ENCODE measurements at regions not wholly inside any gene's neighbourhood (a gene's known extent, or its start where the extent isn't known, plus 50 kb on each side); places are given as distances from the start of the nearest gene placed in this dataset.

DNA sequence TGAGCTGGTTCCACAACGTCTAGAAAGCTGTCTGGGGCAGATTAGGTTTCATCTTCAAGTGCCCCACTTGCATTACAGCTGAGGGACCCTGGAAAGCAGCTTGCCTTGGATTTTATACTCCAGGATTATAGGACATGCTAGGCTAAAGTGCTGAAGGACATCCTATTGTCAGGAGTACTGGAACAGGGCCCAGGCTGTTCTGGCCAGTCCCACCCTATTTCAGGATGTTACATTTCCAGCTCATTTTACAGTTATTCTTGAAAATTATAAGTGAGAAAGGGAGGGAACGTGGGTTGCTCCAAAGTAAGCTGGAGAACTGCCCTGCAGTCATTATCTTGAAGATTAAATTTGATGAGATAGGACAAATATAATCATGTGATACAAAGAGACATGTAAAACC is 71.0 kb upstream of the UGT8 start:
- DNase-seq (ENCODE audit: low read depth in 2 of 2), result no peak

DNA sequence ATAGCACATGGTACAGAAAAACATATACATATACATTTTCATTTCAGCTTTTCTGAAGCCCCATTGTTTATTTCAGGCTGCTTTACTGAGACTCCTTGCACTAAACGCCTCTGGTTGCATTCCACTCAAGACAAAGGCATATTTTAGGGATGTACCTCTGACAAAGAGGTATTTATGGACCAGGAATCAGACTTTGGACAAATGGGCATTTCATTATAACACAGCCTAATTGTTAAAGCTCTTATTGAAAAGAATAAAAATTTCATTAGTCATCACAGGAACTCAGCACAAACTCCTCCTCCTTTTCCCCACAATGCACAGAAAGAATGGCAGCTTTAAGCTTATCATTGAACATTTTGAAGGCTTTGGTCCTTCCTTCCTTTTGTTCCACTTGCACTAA is 62.9 kb upstream of the UGT8 start:
- DNase-seq (ENCODE audit: low read depth in 2 of 2), result no peak

DNA sequence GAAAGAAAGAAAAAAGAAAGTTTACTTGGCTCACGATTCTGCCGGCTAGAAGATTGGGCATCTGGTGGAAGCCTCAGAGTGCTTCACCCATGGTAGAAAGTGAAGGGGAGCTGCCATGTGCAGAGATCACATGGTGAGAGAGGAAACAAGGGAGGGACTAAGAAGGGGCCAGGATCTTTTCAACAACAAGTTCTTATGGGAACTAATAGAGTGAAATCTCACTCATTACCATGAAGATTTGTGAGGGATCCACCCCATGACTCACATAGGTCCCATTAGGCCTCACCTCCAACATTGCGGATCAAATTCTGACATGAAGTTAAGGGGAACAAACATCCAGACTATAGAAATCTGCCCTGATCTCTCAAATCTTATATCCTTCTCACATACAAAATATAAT is 61.3 kb upstream of the UGT8 start:
- no peak for DNase-seq (ENCODE audit: low read depth in 2 of 2)

DNA sequence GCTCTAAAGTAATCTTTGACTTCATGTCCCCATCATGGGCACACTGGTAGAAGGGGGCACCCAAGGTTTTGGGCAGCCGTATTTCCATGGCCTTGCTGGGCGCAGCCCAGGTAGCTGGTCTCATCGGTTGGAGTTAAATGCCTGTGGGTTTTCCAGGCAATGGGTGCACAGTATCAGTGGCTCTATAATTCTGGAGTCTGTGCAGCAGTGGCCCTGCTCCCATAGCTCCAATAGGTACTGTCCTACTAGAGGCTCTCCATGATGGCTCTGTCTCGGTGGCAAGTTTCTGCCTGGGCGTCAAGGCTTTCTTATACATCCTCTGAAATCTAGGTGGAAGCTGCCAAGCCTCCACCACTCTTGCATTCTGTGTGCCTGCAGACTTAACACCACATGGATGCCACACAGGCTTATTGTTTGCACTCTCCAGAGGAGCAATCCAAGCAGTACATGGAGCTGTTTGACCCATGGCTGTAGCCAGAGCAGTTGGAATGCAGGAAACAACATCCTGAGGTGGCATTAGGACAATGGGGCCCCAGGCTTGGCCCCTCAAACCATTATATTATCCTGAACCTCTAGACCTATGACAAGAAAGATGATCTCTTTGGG is 60.5 kb upstream of the UGT8 start:
- no peak for DNase-seq (ENCODE audit: low read depth in 2 of 2)

DNA sequence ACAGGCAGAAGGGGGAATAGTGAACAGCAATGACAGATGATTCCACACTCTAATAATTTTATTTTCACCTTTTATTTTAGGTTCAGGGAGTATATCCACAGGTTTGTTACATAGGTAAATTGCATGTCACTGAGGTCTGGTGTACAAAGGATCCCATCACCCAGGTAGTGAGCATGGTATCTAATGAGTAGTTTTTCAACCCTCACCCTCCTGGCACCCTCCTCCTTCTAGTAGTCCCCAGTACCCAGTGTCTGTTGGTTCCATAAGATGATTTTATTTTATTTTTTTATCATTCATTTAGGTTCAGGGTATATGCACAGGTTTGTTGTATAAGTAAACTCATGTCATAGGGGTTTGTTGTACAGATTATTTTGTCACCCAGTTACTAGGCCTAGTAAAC is 58.6 kb upstream of the UGT8 start:
- no peak for DNase-seq (ENCODE audit: low read depth in 2 of 2)

DNA sequence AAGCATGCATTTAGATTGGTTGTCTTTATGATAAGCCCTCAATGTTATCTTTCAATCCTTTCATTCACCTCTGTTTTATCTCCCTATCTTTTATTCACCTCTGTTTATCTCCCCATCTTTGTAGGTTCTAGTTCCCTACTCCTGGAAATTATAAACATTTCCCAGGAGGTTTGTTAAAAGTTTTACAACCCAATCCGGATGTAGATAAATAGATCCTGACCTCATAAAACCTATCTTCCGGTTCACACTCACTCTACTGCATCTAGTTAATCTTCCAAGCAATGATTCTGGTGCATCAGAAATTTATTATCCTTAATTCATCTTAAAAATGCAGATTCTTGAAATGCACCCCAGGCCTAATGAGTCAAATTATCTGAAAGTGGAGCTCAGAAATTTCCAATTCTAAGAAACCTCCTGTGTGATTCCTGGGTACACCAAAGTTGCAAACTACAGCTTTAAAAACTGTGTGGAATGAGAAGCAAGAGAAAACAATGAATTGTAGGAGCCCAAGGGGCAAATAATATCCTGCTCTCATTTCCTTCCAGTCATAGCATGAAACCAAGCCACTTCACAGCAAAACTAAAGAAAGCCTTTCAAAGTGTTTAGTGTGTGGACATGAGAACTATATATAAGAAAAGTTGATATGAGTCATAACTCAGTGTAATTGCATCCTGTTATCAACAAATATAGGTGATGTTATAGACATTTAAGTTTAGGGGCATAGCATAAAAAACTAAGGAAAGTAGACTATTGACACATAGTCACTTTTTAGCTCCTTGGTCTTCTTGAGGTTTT is 51.1 kb upstream of the UGT8 start:
- no peak for DNase-seq (ENCODE audit: low read depth in 2 of 2)
